Embryonic facial prominence (tissue), 1 donor: ENCODE measurements at regions not wholly inside any gene's neighbourhood (a gene's known extent, or its start where the extent isn't known, plus 50 kb on each side); places are given as distances from the start of the nearest gene placed in this dataset.
"Not testable (repeated sequence)": the region's sequence is repeated elsewhere in the genome, so short reads cannot be mapped to it uniquely, and the experiment has no call there.

Experiments
- DNase-seq: peaks from one replicate; pipeline ENCODE4 v3.0.0-alpha.2; 2016; ENCODE audit errors: extremely low spot score

DNA sequence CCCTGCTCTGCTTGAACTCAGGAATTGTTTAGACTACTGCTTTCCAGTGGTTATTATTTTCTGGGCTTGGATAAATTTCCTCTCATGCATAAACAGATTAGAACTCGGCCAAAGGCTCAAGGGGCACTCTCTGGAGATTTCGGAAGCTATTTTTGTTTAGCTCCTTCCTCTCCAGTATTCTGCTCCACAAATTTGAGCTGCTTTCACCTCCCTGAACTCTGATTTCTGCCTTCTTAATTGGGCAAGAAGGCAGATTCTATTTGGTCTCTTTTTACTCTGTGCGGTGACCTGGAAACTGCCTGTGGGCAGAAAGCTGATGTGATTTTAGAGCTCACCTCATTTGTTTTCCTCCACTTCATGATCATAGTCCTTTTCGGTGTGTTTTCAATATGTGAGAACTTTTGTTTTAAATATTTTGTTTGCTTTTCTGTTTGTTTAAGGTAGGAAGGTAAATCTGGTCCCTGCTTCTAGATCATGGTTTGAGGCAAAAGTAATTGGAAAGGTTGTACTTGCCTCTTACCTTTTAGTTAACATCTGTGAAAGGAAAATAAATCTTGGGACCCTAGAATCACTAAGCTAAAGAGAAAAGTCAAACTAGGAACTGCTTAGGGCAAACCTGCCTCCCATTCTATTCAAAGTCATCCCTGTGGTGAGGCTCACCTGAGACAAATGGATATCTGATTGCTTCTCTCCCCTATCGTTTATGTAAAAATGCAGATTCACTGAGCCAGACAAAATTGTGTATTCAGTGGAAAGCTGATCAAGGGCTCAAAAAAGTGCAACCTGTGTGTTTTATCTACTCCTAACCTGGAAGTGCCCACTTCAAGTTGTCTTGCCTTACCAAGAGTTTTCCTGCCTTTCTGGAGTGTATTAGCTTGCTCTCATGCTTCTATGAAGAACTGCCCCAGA is 714.7 kb upstream of the PCDH20 start:
- DNase-seq = no peak

- DNase-seq = no peak
Observed at GRCh38 chr13:62129000-62129551, 713.4 kb upstream of the PCDH20 start.

DNA sequence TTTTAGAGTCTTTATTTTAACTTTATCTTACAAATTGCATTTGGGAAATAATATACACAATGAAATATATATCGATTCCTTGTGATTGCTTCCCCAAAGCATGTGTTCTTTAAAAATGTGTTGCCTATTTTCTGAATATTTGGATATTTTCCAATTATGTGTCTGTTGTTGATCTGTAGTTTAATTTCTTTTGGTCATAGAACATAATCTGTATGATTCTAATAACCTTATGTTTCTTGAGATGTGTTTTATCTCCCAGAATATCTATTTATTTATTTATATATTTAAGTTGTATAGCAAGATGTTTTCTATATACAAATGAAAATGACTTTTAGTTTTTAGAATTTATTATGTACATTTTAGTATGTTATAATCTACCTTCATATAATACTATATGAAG is 710.8 kb upstream of the PCDH20 start:
- no peak for DNase-seq

DNA sequence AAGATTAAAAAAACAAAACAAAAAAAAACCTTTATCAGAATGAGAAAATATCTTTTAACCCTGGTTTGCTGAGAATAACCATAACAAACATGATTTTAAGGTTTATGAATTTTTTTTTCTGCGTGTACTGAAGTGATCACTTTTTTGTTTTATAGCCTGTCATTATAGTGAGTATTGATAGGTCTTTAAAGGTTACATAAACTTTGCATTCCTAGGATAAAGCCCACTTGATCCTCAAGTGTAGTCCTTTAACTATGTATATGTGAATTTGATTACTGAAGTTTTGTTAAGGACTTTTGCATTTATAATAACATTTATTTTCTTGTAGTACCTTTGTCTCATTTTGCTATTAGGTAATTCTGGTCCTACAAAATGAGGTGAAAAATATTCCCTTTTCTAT is 709.8 kb upstream of the PCDH20 start:
- DNase-seq = no peak

GRCh38 chr13:62123409-62123808 is 707.8 kb upstream of the PCDH20 start:
- DNase-seq = no peak

DNA sequence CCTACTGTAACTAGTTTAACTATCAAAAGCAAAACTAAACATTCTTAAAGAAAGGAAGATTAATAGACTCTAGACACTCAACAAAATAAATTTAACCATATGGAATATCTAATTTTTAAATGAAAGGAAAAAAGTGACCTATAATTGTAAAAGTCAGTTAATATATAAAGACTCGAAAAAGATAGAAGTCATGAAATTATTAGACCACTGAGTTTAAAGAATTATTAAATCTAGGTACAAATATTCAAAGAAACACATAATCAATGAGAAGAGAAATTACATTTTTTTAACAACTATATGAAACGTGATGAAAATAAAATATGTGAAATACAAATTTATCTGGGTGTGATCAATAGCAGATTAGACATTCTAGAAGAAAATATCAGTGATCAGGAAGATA is 706.8 kb upstream of the PCDH20 start:
- no peak for DNase-seq

DNA sequence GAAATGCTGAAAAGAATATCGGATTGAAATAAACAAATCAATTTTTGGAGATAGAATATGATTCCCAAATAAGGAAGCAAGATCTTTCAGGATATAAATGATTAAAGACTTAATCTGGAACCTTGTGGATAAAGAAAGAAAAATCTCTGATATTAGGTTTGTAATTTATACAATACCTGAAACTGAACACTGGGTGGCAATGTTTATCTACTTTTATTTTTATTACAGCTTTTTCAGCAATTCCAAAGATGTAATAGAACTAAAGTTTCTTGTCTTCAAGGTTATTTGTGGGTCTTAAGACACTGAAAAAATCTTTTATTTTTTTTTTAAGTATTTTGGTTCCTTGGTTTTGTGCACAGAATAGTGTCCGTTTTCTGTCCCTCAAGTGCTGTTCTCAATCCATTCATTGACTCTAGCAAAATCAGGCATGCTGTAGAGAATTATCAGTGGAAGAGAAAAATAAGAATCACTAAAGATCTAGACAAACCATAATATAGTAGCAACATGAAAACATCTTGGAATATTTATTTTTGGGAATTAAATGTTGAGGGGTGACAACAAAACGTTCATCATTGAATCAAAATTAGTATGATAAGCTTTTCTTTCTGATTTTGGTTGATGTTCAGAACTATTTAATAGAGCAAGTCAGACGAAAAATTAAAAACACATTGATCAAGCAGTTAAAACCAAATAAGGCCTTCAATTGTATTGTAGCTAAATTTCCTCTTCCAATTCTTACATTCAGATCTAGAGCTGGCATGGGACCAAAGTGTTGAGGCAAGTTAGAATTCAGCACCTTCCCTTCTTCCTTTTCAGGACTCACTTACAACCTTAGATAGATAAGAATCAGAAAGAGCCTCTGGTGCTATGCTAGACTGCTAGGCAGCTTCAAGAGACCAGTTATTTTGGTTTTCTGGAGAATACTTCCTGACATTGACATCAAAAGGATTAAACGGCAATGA is 704.4 kb upstream of the PCDH20 start:
- peak; percentile 35 for DNase-seq

DNA sequence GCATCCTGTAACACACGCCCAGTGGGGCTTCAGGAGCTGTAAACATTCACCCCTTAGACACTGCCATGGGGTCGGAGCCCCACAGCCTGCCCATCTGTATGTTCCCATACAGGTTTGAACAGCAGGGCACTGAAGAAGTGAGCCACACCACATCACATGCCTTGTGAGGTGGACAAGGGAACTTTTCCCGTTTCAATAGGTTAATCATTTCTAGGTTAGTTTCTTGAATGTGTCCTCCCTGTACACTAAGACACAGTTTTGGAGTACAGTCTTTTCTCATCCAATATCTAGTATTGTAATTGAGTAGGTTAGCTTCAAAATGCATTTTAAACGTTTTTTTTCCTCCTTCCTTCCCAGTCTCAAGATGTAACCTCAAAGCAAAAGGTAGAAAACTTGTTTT is 700.2 kb upstream of the PCDH20 start:
- no peak for DNase-seq

- no peak for DNase-seq
Observed at GRCh38 chr13:62113179-62113578, 697.5 kb upstream of the PCDH20 start.

- no peak for DNase-seq
Observed at GRCh38 chr13:62110079-62110478, 694.4 kb upstream of the PCDH20 start.

- not testable (repeated sequence) for DNase-seq
Observed at GRCh38 chr13:62104136-62104535, 688.5 kb upstream of the PCDH20 start.

GRCh38 chr13:62096652-62097051 is 681.0 kb upstream of the PCDH20 start:
- DNase-seq = no peak

DNA sequence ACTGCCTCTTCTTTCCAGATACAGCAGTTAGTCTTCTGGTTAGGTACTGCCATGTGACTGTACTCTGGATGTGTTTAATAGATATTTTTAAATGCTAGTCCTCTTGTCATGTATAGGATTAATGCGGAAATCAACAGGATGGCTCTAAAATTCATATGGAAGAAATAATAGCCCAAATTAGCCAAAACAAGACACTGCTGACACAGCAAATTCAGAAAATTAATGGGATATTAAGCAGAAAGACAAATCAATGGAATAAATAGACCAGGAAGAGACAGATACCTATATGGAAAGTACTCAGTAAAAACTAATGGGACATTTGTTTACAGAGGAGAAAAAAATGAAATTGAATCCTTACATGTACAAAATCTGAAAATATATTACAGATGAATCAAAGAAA is 679.3 kb upstream of the PCDH20 start:
- no peak for DNase-seq

DNA sequence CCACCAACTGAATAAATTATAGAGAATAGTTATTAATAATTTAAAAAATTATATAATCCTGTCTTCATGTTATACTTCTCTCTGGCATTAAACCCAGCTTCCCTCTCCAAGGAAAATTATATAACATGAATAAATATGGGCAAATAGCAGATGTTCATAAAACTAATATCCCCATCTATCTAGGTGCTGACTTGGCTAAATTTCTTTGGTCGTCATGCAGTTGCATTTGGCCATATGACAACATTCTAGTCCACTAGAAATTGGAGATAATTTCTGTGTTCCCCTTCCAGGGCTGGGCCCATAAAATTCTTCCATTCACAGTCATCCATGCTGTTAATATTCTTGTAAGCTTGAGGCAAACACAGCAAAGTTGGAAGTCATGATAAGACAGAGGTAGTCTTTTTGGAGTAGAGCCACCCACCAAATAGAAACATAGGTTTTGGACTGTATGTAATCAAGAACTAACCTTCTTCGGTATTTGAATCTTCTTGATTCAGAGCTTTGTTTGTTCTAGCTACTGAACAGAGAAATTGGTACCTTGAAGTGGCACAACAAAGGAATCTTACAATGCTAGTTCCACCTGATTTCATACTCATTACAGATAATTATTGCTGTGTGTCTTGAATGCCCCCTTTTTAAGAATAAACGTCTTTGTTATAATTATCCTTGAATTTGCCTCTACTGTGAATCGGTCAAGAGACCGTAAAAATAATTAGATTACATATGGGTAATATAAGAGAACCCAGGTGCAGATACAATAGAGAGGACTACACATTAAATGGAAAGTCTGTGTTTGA is 678.5 kb upstream of the PCDH20 start:
- DNase-seq = no peak

GRCh38 chr13:62092949-62093348 is 677.3 kb upstream of the PCDH20 start:
- no peak for DNase-seq

DNA sequence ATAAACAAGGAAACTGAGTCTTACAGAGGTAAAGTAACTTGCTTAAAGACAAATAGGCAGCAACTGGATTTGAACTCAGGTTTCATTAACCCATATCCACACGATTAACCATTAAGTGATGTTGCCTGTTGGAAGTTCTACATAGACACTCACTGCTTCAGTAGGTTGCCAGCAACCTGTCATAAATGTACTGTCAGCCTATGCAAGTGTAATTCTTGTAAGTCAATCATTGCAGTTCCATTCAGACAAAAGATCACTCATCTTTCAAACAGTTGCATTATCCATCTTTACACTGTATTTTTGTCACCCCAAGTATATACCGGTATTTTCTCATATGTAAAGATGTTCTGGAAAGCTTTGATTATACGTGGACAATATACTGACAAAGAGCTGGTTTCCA is 676.9 kb upstream of the PCDH20 start:
- no peak for DNase-seq

- DNase-seq = no peak
Observed at GRCh38 chr13:62088165-62088564, 672.5 kb upstream of the PCDH20 start.

- DNase-seq = no peak
Observed at GRCh38 chr13:62087124-62087523, 671.5 kb upstream of the PCDH20 start.

- DNase-seq = no peak
Observed at GRCh38 chr13:62085337-62086229, 669.9 kb upstream of the PCDH20 start.

GRCh38 chr13:62084728-62085127 is 669.1 kb upstream of the PCDH20 start:
- no peak for DNase-seq
